ENCODE measurements at regions not wholly inside any gene's neighbourhood (a gene's known extent, or its start where the extent isn't known, plus 50 kb on each side); places are given as distances from the start of the nearest gene placed in this dataset.

DNA sequence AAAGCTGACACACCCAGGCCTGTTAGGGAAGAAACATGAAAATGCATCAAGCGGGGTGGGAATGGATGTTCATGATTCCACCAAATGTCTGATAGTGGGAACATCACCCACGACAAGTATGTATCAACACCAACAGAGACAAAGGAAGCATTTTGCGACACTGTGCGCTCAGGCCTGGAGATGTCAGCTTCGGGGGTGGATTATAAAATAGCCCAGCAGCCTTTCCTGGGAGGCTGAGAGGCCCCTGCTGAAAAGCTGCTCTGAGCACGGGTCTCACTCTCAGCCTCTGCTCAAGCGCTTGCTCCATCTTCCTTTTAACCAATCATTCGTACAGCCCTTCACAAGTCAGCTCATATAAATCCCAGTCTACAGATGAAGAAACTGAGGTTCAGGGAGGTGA is 213.5 kb downstream of the BCL11B start:
- Histone ChIP-seq H3K27me3 (ENCODE audit: low read depth, low read length) (no peaks in the 10 kb centered on the region), H3K36me3 (ENCODE audit: control insufficient read depth in 1 of 2, insufficient read depth in 2 of 2, low read length in 2 of 2) (no peaks in the 10 kb centered on the region), H3K4me1 (ENCODE audit: control insufficient read depth in 1 of 2, insufficient read depth in 2 of 2, low read length in 2 of 2) (no peaks in the 10 kb centered on the region), H3K27ac (ENCODE audit: low read length) (no peak overlapping the region), H3K9me3 (ENCODE audit: control insufficient read depth in 1 of 2, low read length in 2 of 2) (peaks cover 0 to 6% of the 10 kb centered on the region in 2 donors), H3K4me3 (ENCODE audit: low read depth in 1 of 2, low read length in 2 of 2) (no peak overlapping the region)

DNA sequence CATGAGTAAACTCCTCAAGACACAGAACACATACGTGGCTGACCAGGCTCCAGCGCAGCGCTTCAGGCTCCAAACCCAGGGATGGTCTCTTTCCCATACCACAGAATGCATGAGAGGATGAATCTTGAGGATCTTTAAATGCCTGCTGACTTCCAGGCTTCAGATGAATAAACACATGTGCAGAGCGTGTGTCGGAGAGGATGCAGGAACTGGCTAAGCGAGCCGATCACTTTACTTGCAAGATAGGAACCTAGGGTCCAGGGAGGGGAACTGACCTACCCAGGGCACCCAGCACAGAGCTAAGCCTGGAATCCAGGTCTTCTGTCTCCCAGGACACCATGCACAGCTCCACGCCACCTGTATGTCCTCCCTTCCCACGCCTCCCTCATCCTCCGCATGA is 209.8 kb downstream of the BCL11B start:
- no peaks in the 10 kb centered on the region for H3K27me3 ChIP-seq (ENCODE audit: low read depth, low read length)
- H3K36me3 ChIP-seq (ENCODE audit: control insufficient read depth in 1 of 2, insufficient read depth in 2 of 2, low read length in 2 of 2), result no peaks in the 10 kb centered on the region
- H3K4me1 ChIP-seq (ENCODE audit: control insufficient read depth in 1 of 2, insufficient read depth in 2 of 2, low read length in 2 of 2), result no peaks in the 10 kb centered on the region
- no peaks in the 10 kb centered on the region for H3K9me3 ChIP-seq (ENCODE audit: control insufficient read depth in 1 of 2, low read length in 2 of 2)
- H3K27ac ChIP-seq (ENCODE audit: low read length), result no peak overlapping the region
- no peak overlapping the region for H3K4me3 ChIP-seq (ENCODE audit: low read depth in 1 of 2, low read length in 2 of 2)

DNA sequence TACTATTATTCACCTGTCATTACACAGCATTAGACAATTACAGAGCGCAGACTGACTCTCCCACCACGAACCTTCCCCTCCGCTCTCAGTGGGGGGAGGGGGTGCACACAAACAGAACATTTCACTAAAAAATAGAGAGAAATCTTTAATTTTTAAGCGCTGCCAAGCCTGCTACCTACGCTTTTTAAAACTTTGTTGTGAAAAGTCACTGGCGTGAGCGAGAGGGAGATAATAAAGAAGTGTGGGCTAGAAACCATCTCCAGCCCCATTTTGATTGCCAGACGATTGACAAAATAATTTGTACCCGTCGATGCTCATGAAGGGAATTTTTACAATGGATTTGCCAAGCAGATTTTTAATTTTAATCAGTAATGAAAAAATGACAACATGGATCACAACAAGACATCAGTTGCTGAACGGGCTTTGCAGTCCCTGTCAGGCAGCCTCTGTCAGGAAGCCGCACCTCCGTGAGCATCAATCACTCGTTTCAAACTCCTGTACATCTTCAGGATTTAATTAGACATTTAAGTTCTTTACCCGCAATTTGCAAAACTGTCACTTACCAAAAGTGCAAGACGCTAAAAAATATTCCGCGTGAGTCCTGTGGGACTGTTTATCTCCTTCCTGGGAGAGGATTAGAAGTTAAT is 209.1 kb downstream of the BCL11B start:
- no peak overlapping the region for H3K27ac ChIP-seq (ENCODE audit: low read length)
- no peaks in the 10 kb centered on the region for H3K4me1 ChIP-seq (ENCODE audit: control insufficient read depth in 1 of 2, insufficient read depth in 2 of 2, low read length in 2 of 2)
- H3K27me3 ChIP-seq (ENCODE audit: low read depth, low read length), result no peaks in the 10 kb centered on the region
- no peaks in the 10 kb centered on the region for H3K36me3 ChIP-seq (ENCODE audit: control insufficient read depth in 1 of 2, insufficient read depth in 2 of 2, low read length in 2 of 2)
- H3K4me3 ChIP-seq (ENCODE audit: low read depth in 1 of 2, low read length in 2 of 2), result no peak overlapping the region
- no peaks in the 10 kb centered on the region for H3K9me3 ChIP-seq (ENCODE audit: control insufficient read depth in 1 of 2, low read length in 2 of 2)

DNA sequence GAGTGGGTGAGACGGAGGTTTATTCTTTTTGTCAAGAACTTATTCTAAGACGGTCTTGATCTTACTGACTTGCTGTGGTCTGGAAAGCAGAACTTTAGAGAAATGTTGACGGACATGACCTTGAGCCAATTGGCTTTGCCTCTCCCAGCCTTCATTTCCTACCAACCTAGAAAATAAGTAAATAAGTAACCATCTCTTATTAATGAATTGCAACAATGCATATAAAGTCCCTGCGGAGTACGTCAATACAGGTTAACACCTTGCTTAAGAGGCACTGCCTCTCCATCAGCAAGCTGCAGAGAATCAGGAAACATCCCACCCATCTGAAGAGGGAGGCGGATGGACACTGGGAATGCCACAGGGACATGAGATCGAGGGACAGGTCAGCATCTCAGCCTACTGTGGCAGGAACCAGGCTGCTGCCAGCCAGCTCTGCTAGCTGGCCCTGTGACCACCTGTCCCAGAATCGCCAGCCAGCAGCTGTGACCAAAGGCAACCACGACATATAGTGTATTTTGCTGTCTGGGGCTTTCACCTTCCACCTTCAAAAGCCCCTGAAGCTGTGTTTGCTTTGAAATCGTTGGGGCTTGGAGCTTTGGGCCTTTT is 208.3 kb downstream of the BCL11B start:
- H3K27ac ChIP-seq (ENCODE audit: low read length), result no peak overlapping the region

GRCh38 chr14:99064262-99064954 is 207.6 kb downstream of the BCL11B start:
- H3K36me3 ChIP-seq (ENCODE audit: control insufficient read depth in 1 of 2, insufficient read depth in 2 of 2, low read length in 2 of 2), result no peaks in the 10 kb centered on the region
- H3K9me3 ChIP-seq (ENCODE audit: control insufficient read depth in 1 of 2, low read length in 2 of 2), result peaks cover 0 to 1% of the 10 kb centered on the region in 2 donors
- no peak overlapping the region for H3K4me3 ChIP-seq (ENCODE audit: low read depth in 1 of 2, low read length in 2 of 2)
- no peak overlapping the region for H3K27ac ChIP-seq (ENCODE audit: low read length)
- H3K27me3 ChIP-seq (ENCODE audit: low read depth, low read length), result no peaks in the 10 kb centered on the region
- H3K4me1 ChIP-seq (ENCODE audit: control insufficient read depth in 1 of 2, insufficient read depth in 2 of 2, low read length in 2 of 2), result no peaks in the 10 kb centered on the region

More for the DNA sequence above, 208.3 kb downstream of the BCL11B start:
- no peaks in the 10 kb centered on the region for H3K9me3 ChIP-seq (ENCODE audit: control insufficient read depth in 1 of 2, low read length in 2 of 2)
- no peaks in the 10 kb centered on the region for H3K4me1 ChIP-seq (ENCODE audit: control insufficient read depth in 1 of 2, insufficient read depth in 2 of 2, low read length in 2 of 2)
- no peaks in the 10 kb centered on the region for H3K36me3 ChIP-seq (ENCODE audit: control insufficient read depth in 1 of 2, insufficient read depth in 2 of 2, low read length in 2 of 2)
- H3K27me3 ChIP-seq (ENCODE audit: low read depth, low read length), result no peaks in the 10 kb centered on the region
- no peak overlapping the region for H3K4me3 ChIP-seq (ENCODE audit: low read depth in 1 of 2, low read length in 2 of 2)

- Histone ChIP-seq H3K4me3 (ENCODE audit: low read depth in 1 of 2, low read length in 2 of 2) (no peak overlapping the region), H3K27me3 (ENCODE audit: low read depth, low read length) (no peaks in the 10 kb centered on the region), H3K9me3 (ENCODE audit: control insufficient read depth in 1 of 2, low read length in 2 of 2) (peaks cover 0 to 9% of the 10 kb centered on the region in 2 donors), H3K27ac (ENCODE audit: low read length) (no peak overlapping the region), H3K4me1 (ENCODE audit: control insufficient read depth in 1 of 2, insufficient read depth in 2 of 2, low read length in 2 of 2) (no peaks in the 10 kb centered on the region), H3K36me3 (ENCODE audit: control insufficient read depth in 1 of 2, insufficient read depth in 2 of 2, low read length in 2 of 2) (no peaks in the 10 kb centered on the region)
These were observed 206.4 kb downstream of the BCL11B start for GRCh38 chr14:99065551-99065950.

DNA sequence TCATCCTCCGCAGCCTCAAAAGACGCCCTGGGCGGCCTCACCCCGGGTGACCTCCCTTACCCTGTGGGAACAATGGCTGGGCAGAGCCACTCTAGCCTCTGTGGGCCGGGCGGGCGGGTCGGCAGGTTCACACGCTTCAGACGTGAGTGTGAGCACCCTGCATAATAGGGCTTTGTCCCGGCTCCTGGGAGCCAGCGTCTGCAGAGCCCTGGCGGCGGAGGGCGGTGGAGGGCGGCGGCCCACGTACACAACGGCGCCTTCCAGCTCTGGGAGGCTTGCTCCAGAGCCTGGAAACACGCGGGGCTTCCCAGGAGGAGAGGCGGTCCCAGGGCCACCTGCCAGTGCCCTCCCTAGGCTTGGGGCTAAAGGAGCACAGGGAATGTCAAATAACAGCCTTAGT is 205.6 kb downstream of the BCL11B start:
- Histone ChIP-seq H3K36me3 (ENCODE audit: control insufficient read depth in 1 of 2, insufficient read depth in 2 of 2, low read length in 2 of 2) (no peaks in the 10 kb centered on the region), H3K9me3 (ENCODE audit: control insufficient read depth in 1 of 2, low read length in 2 of 2) (peaks cover 0 to 14% of the 10 kb centered on the region in 2 donors), H3K4me1 (ENCODE audit: control insufficient read depth in 1 of 2, insufficient read depth in 2 of 2, low read length in 2 of 2) (no peaks in the 10 kb centered on the region), H3K27me3 (ENCODE audit: low read depth, low read length) (no peaks in the 10 kb centered on the region), H3K4me3 (ENCODE audit: low read depth in 1 of 2, low read length in 2 of 2) (no peak overlapping the region), H3K27ac (ENCODE audit: low read length) (no peak overlapping the region)

GRCh38 chr14:99067141-99067920 is 204.7 kb downstream of the BCL11B start:
- H3K4me1 ChIP-seq (ENCODE audit: control insufficient read depth in 1 of 2, insufficient read depth in 2 of 2, low read length in 2 of 2), result no peaks in the 10 kb centered on the region
- no peaks in the 10 kb centered on the region for H3K36me3 ChIP-seq (ENCODE audit: control insufficient read depth in 1 of 2, insufficient read depth in 2 of 2, low read length in 2 of 2)
- H3K27me3 ChIP-seq (ENCODE audit: low read depth, low read length), result no peaks in the 10 kb centered on the region
- no peak overlapping the region for H3K4me3 ChIP-seq (ENCODE audit: low read depth in 1 of 2, low read length in 2 of 2)
- no peak overlapping the region for H3K27ac ChIP-seq (ENCODE audit: low read length)
- peaks cover 0 to 17% of the 10 kb centered on the region in 2 donors for H3K9me3 ChIP-seq (ENCODE audit: control insufficient read depth in 1 of 2, low read length in 2 of 2)

GRCh38 chr14:99067927-99068326 is 204.1 kb downstream of the BCL11B start:
- Histone ChIP-seq H3K27ac (ENCODE audit: low read length) (no peak overlapping the region), H3K9me3 (ENCODE audit: control insufficient read depth in 1 of 2, low read length in 2 of 2) (peaks cover 0 to 17% of the 10 kb centered on the region in 2 donors), H3K27me3 (ENCODE audit: low read depth, low read length) (no peaks in the 10 kb centered on the region), H3K4me3 (ENCODE audit: low read depth in 1 of 2, low read length in 2 of 2) (no peak overlapping the region), H3K4me1 (ENCODE audit: control insufficient read depth in 1 of 2, insufficient read depth in 2 of 2, low read length in 2 of 2) (no peaks in the 10 kb centered on the region), H3K36me3 (ENCODE audit: control insufficient read depth in 1 of 2, insufficient read depth in 2 of 2, low read length in 2 of 2) (no peaks in the 10 kb centered on the region)

- H3K36me3 ChIP-seq (ENCODE audit: control insufficient read depth in 1 of 2, insufficient read depth in 2 of 2, low read length in 2 of 2), result no peaks in the 10 kb centered on the region
- H3K9me3 ChIP-seq (ENCODE audit: control insufficient read depth in 1 of 2, low read length in 2 of 2), result peaks cover 0 to 17% of the 10 kb centered on the region in 2 donors
- no peaks in the 10 kb centered on the region for H3K4me1 ChIP-seq (ENCODE audit: control insufficient read depth in 1 of 2, insufficient read depth in 2 of 2, low read length in 2 of 2)
- no peaks in the 10 kb centered on the region for H3K27me3 ChIP-seq (ENCODE audit: low read depth, low read length)
- H3K27ac ChIP-seq (ENCODE audit: low read length), result no peak overlapping the region
- no peak overlapping the region for H3K4me3 ChIP-seq (ENCODE audit: low read depth in 1 of 2, low read length in 2 of 2)
These were observed 202.1 kb downstream of the BCL11B start for GRCh38 chr14:99069946-99070345.

- Histone ChIP-seq H3K27me3 (ENCODE audit: low read depth, low read length) (no peaks in the 10 kb centered on the region), H3K27ac (ENCODE audit: low read length) (no peak overlapping the region), H3K36me3 (ENCODE audit: control insufficient read depth in 1 of 2, insufficient read depth in 2 of 2, low read length in 2 of 2) (no peaks in the 10 kb centered on the region), H3K9me3 (ENCODE audit: control insufficient read depth in 1 of 2, low read length in 2 of 2) (peaks cover 0 to 17% of the 10 kb centered on the region in 2 donors), H3K4me3 (ENCODE audit: low read depth in 1 of 2, low read length in 2 of 2) (no peak overlapping the region), H3K4me1 (ENCODE audit: control insufficient read depth in 1 of 2, insufficient read depth in 2 of 2, low read length in 2 of 2) (no peaks in the 10 kb centered on the region)
These were observed 199.6 kb downstream of the BCL11B start for GRCh38 chr14:99072433-99072832.

Measured in muscle layer of duodenum (tissue), 2 donors.